Medulla oblongata (tissue), 1 donor: ENCODE measurements at regions not wholly inside any gene's neighbourhood (a gene's known extent, or its start where the extent isn't known, plus 50 kb on each side); places are given as distances from the start of the nearest gene placed in this dataset.

Source experiments
- DNase-seq: peaks from one replicate; pipeline ENCODE4 v3.0.0-alpha.2; 2015; ENCODE audit errors: extremely low spot score

GRCh38 chr2:861655-862354 is 88.8 kb upstream of the SNTG2 start:
- DNase-seq, result no peak

- no peak for DNase-seq
Measured at GRCh38 chr2:860259-860855, 90.3 kb upstream of the SNTG2 start.

- no peak for DNase-seq
Measured at GRCh38 chr2:858646-859045, 92.0 kb upstream of the SNTG2 start.

GRCh38 chr2:857937-858336 is 92.7 kb upstream of the SNTG2 start:
- no peak for DNase-seq

GRCh38 chr2:857081-857480 is 93.6 kb upstream of the SNTG2 start:
- DNase-seq, result no peak

- DNase-seq, result no peak
Measured at GRCh38 chr2:856456-856855, 94.2 kb upstream of the SNTG2 start.

- no peak for DNase-seq
Measured at GRCh38 chr2:856041-856440, 94.6 kb upstream of the SNTG2 start.

GRCh38 chr2:855177-855576 is 95.5 kb upstream of the SNTG2 start:
- DNase-seq, result no peak

GRCh38 chr2:854460-854859 is 96.2 kb upstream of the SNTG2 start:
- DNase-seq, result no peak

GRCh38 chr2:853203-853870 is 97.3 kb upstream of the SNTG2 start:
- DNase-seq, result no peak

GRCh38 chr2:852168-852567 is 98.5 kb upstream of the SNTG2 start:
- no peak for DNase-seq

- no peak for DNase-seq
Measured at GRCh38 chr2:851680-852079, 99.0 kb upstream of the SNTG2 start.

GRCh38 chr2:851078-851477 is 99.6 kb upstream of the SNTG2 start:
- no peak for DNase-seq

GRCh38 chr2:850429-850828 is 100.2 kb upstream of the SNTG2 start:
- no peak for DNase-seq

- DNase-seq, result no peak
Measured at GRCh38 chr2:848099-848498, 102.5 kb upstream of the SNTG2 start.

- DNase-seq, result no peak
Measured at GRCh38 chr2:847669-848068, 103.0 kb upstream of the SNTG2 start.

GRCh38 chr2:844715-845114 is 105.9 kb upstream of the SNTG2 start:
- no peak for DNase-seq

GRCh38 chr2:842151-842803 is 108.4 kb upstream of the SNTG2 start:
- DNase-seq, result no peak

- no peak for DNase-seq
Measured at GRCh38 chr2:841036-841435, 109.6 kb upstream of the SNTG2 start.

GRCh38 chr2:834233-834632 is 116.4 kb upstream of the SNTG2 start:
- DNase-seq, result no peak

GRCh38 chr2:833180-833579 is 117.5 kb upstream of the SNTG2 start:
- DNase-seq, result no peak

- DNase-seq, result no peak
Measured at GRCh38 chr2:832635-833034, 118.0 kb upstream of the SNTG2 start.

- no peak for DNase-seq
Measured at GRCh38 chr2:831622-832021, 119.0 kb upstream of the SNTG2 start.
